Left colon (tissue), 2 donors: ENCODE measurements at regions not wholly inside any gene's neighbourhood (a gene's known extent, or its start where the extent isn't known, plus 50 kb on each side); places are given as distances from the start of the nearest gene placed in this dataset.
A peak's percentile ranks its signal among the peaks of the same experiment; 100 is the strongest.

Source experiments
- ATAC-seq: fragments of 200-7000 bp; cut with Tn5 transposase; one replicate; pipeline ENCODE4 v1.9.1; 2020; ENCODE audit warnings: mild to moderate bottlenecking, moderate library complexity
- DNase-seq, 2 donors: peaks; one replicate each; pipeline ENCODE4 v3.0.0-alpha.2; 2020
- intact Hi-C, 2 donors: fragments of 100-400 bp; cut with DNase I in 1 of 2; cut with micrococcal nuclease in 1 of 2; formaldehyde crosslinking; loops; one replicate each; pipeline versions ENCODE4 v1.11.2 to v1.14.0; 2022; cut with DNase I, micrococcal nuclease
- donor health status: DM: no; HTN: no; CAD: no.
- donor health status: DM: yes; HTN: yes; CAD: no.

DNA sequence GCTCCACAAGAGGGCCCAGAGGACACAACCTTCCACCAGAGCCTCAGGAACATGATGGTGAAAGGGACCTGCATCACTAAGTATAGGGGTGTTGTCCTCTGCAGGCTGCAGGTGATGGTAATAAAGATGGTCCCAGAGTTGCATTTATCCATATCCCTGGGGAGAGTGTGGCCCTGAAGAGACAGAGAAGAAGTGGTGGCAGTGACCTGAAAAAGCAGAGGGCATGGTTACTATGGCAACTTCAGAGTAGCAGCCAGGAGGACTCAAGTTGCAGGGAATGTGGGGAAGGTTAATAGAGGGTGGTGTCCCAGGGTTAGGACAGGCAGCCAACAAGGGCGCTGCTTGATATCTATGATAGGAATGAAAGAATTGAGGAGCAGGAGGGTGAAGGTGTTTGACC is 57.1 kb downstream of the HLA-A start:
- ATAC-seq (no peak), DNase-seq (no peak)
- intact Hi-C loops, result no loop called here

DNA sequence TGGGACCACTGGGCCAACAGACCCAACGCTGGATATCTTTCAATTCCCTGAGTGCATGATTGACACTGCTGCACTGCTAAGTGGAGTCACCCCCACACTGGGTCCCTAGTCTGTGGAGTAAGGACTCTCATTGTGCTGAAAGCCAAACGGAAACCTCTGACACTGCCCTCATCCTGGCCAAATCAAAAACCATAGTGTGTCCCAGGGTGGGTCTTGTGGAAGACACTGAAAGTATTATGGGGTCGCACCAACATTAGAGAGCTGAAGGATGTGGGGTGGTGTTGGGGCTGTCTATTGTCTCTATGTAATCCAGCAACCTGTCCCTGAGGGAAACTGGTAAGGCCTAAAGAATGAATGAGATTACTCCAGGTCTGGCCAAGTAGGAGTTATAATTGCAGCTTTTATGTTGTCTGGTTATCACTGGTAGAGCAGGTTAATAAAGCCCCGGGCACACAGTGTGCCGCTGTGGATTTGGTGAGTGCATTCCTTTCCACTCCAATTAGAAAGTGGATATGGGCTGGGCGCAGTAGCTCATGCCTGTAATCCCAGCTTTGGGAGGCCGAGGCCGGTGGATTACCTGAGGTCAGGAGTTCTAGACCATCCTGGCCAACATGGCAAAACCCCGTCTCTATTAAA is 57.9 kb downstream of the HLA-A start:
- intact Hi-C loops, result loop anchor here in 1 of 2 donors (10.0 kb wide), 1 partner anchor 145 kb away; no protein-coding TSS in a partner anchor
- DNase-seq (no peak), ATAC-seq (no peak)

DNA sequence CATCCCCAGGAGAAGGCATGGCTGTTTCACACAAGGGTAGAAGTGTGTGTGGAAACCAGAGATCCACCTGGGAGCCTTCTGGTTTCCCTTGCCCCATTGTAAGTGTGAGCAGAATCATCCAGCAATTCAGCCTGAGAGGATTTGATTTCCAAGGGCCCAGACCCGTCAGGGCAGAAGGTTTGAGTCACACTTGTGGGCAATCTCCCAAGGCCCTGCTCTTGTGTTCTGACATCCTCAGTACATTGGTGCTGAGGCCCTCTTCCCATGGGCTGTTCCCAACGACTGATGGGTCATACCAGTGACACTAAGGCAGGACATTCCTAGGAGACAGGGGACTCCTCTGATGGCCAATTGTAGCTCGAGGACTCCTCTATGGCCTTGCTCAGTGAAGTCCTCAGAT is 58.2 kb upstream of the POLR1H start:
- DNase-seq (no peak), ATAC-seq (no peak)
- intact Hi-C loops, result loop anchor here in 1 of 2 donors (10.0 kb wide), 1 partner anchor 148 kb away; no protein-coding TSS in a partner anchor

DNA sequence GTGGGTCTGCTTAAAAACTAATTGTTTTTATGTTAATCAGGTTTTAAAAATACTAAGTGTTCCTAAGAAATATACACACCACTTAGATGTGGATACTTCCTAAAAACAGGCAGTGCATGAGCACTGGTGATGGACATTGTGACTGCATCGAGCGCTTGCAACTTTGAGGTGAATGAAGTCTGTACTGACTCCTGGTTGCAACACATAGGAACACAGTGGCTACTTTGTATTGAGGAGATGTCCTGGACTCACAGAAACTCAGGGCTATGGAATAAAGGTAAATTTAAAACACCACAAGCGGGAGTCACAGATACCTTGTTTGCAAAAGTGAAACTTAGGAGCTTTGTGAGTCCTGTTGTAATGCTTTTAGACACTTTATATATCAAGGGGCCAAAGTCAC is 55.6 kb upstream of the POLR1H start:
- DNase-seq (no peak), ATAC-seq (no peak)
- intact Hi-C loops, result loop anchor here in 1 of 2 donors (10.0 kb wide), 1 partner anchor 151 kb away; no protein-coding TSS in a partner anchor

DNA sequence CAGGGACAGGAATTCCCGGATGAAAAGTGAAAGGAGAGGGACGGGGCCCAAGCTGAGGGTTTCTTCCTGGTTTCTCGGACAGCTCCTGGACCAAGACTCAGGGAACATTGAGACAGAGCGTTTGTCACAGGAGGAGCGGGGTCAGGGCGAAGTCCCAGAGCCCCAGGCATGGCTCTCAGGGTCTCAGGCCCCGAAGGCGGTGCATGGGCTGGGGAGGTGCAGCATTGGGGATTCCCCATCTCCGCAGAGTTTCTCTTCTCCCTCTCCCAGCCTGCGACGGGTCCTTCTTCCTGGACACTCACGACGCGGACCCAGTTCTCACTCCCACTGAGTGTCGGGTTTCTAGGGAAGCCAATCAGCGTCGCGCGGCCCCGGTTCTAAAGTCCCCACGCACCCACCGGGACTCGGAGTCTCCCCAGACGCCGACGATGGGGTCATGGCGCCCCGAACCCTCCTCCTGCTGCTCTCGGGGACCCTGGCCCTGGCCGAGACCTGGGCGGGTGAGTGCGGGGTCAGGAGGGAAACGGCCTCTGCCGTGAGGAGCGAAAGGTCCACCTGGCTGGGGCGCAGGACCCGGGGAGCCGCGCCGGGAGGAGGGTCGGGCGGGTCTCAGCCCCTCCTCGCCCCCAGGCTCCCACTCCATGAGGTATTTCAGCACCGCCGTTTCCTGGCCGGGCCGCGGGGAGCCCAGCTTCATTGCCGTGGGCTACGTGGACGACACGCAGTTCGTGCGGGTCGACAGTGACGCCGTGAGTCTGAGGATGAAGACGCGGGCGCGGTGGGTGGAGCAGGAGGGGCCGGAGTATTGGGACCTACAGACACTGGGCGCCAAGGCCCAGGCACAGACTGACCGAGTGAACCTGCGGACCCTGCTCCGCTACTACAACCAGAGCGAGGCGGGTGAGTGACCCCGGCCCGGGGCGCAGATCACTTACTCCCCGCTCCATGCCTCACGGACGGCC is 54.6 kb upstream of the POLR1H start:
- peak; percentile 68 for ATAC-seq
- intact Hi-C loops, result loop anchor here in 1 of 2 donors (10.0 kb wide), 1 partner anchor 152 kb away; no protein-coding TSS in a partner anchor
- DNase-seq, result peak; percentile 42 to 49

DNA sequence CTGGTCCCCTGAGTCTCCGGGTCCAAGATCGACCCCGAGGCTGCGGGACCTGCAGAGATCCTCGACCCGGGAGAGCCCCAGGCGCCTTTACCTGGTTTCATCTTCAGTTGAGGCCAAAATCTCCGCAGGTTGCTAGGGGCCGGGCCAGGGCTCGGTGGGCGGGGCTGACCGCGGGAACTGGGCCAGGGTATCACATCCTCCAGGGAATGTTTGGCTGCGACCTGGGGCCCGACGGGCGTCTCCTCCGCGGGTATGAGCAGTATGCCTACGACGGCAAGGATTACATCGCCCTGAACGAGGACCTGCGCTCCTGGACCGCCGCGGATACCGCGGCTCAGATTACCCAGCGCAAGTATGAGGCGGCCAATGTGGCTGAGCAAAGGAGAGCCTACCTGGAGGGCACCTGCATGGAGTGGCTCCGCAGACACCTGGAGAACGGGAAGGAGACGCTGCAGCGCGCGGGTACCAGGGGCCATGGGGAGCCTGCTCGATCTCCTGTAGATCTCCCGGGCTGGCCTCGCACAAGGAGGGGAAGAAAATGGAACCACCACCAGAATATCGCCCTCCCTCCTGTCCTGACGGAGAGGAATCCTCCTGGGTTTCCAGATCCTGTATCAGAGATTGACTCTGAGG is 53.8 kb upstream of the POLR1H start:
- intact Hi-C loops, result loop anchor here in 1 of 2 donors (10.0 kb wide), 1 partner anchor 152 kb away; no protein-coding TSS in a partner anchor
- peak; percentile 46 for ATAC-seq
- DNase-seq, result peak; percentile 42 to 51

DNA sequence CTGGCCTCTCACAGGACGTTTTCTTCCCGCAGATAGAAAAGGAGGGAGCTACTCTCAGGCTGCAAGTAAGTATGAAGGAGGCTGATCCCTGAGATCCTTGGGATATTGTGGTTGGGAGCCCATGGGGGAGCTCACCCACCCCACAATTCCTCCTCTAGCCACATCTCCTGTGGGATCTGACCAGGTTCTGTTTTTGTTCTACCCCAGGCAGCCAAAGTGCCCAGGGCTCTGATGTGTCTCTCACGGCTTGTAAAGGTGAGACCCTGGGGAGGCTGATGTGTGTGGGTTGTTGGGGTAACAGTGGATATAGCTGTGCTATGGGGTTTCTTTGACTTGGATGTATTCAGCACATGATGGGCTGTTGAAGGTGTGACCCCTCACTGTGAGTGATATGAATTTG is 52.0 kb upstream of the POLR1H start:
- DNase-seq, result no peak
- intact Hi-C loops, result loop anchor here in 1 of 2 donors (10.0 kb wide), 1 partner anchor 154 kb away; no protein-coding TSS in a partner anchor
- no peak for ATAC-seq
